GM12873 (cell line): ENCODE measurements at regions not wholly inside any gene's neighbourhood (a gene's known extent, or its start where the extent isn't known, plus 50 kb on each side); places are given as distances from the start of the nearest gene placed in this dataset.

ENCODE experiments used
- CTCF ChIP-seq: IDR thresholded peaks from 2 replicates; pipeline ENCODE4 v1.5.1; 2012; ENCODE audit warnings: low read depth, mild to moderate bottlenecking, moderate library complexity, low read length, control low read depth; ENCODE audit not compliant: insufficient read depth; ENCODE audit errors: missing control alignments

- no peak for TF ChIP-seq CTCF
Measured at GRCh38 chr9:85077944-85078343, 408.4 kb downstream of the NTRK2 start.
